WERI-Rb-1 (cell line): ENCODE measurements at regions not wholly inside any gene's neighbourhood (a gene's known extent, or its start where the extent isn't known, plus 50 kb on each side); places are given as distances from the start of the nearest gene placed in this dataset.
A peak's percentile ranks its signal among the peaks of the same experiment; 100 is the strongest.
"Not testable (repeated sequence)": the region's sequence is repeated elsewhere in the genome, so short reads cannot be mapped to it uniquely, and the experiment has no call there.

ENCODE experiments used
- DNase-seq: peaks from one replicate; pipeline ENCODE4 v3.0.0-alpha.2; 2020
- H3K27ac ChIP-seq: fragments of 250-450 bp; sonication (Bioruptor Pico); 2 replicates; pipeline ENCODE4 v1.5.1; 2020; ENCODE audit warnings: mild to moderate bottlenecking, moderate library complexity
- H3K27me3 ChIP-seq: fragments of 250-450 bp; sonication (Bioruptor Pico); 2 replicates; pipeline ENCODE4 v1.5.1; 2021; ENCODE audit warnings: mild to moderate bottlenecking, low read depth, moderate library complexity; ENCODE audit not compliant: insufficient read depth, severe bottlenecking
- H3K36me3 ChIP-seq: fragments of 250-450 bp; sonication (Bioruptor Pico); 2 replicates; pipeline ENCODE4 v1.5.1; 2020; ENCODE audit warnings: mild to moderate bottlenecking, moderate library complexity
- H3K4me3 ChIP-seq: 2 replicates; pipeline ENCODE4 v1.5.1; 2011; ENCODE audit warnings: low read depth, mild to moderate bottlenecking, control low read depth, low read length
- H3K9me3 ChIP-seq: fragments of 250-450 bp; sonication (Bioruptor Pico); 2 replicates; pipeline ENCODE4 v1.5.1; 2021; ENCODE audit warnings: mild to moderate bottlenecking, moderate library complexity; ENCODE audit not compliant: severe bottlenecking
- CTCF ChIP-seq: IDR thresholded peaks from 2 replicates; pipeline ENCODE4 v1.5.1; 2011; ENCODE audit warnings: low read depth, mild to moderate bottlenecking, control low read depth, inconsistent platforms, low read length

GRCh38 chr17:71022758-71023157, 853.4 kb downstream of the KCNJ2 start:
- Histone ChIP-seq H3K27ac (peak overlapping the region; percentile 51), H3K36me3 (no peaks in the 10 kb centered on the region), H3K27me3 (no peaks in the 10 kb centered on the region), H3K9me3 (no peaks in the 10 kb centered on the region), H3K4me3 (no peak overlapping the region)
- DNase-seq: no peak
- TF ChIP-seq CTCF: no peak

- H3K27me3 ChIP-seq: no peaks in the 10 kb centered on the region
- peak overlapping the region; percentile 11; the same call in 1 of the 2 replicates for H3K4me3 ChIP-seq
- no peaks in the 10 kb centered on the region for H3K36me3 ChIP-seq
- no peak for TF ChIP-seq CTCF
- no peaks in the 10 kb centered on the region for H3K9me3 ChIP-seq
- H3K27ac ChIP-seq: peak overlapping the region; percentile 51
- DNase-seq: peak; percentile 89
Measured at GRCh38 chr17:71023249-71024030, 854.1 kb downstream of the KCNJ2 start.

GRCh38 chr17:71024172-71024571, 854.8 kb downstream of the KCNJ2 start:
- DNase-seq: no peak
- H3K27me3 ChIP-seq: no peaks in the 10 kb centered on the region
- no peaks in the 10 kb centered on the region for H3K36me3 ChIP-seq
- H3K9me3 ChIP-seq: no peaks in the 10 kb centered on the region
- peak overlapping the region; percentile 11; the same call in 1 of the 2 replicates for H3K4me3 ChIP-seq
- TF ChIP-seq CTCF: no peak
- peak overlapping the region; percentile 51 for H3K27ac ChIP-seq

- no peaks in the 10 kb centered on the region for H3K27me3 ChIP-seq
- no peaks in the 10 kb centered on the region for H3K36me3 ChIP-seq
- no peak overlapping the region for H3K4me3 ChIP-seq
- TF ChIP-seq CTCF: no peak
- H3K9me3 ChIP-seq: no peaks in the 10 kb centered on the region
- no peak for DNase-seq
- H3K27ac ChIP-seq: no peak overlapping the region
Measured at GRCh38 chr17:71024969-71025368, 855.6 kb downstream of the KCNJ2 start.

- Histone ChIP-seq H3K36me3 (no peaks in the 10 kb centered on the region), H3K27ac (no peak overlapping the region), H3K27me3 (no peaks in the 10 kb centered on the region), H3K9me3 (peaks cover 3% of the 10 kb centered on the region), H3K4me3 (no peak overlapping the region)
- no peak for DNase-seq
- no peak for TF ChIP-seq CTCF
Measured at GRCh38 chr17:71029246-71029645, 859.9 kb downstream of the KCNJ2 start.

GRCh38 chr17:71031286-71031685, 862.0 kb downstream of the KCNJ2 start:
- H3K4me3 ChIP-seq, DNase-seq, H3K36me3 ChIP-seq, H3K9me3 ChIP-seq, H3K27ac ChIP-seq, H3K27me3 ChIP-seq: not testable (repeated sequence)
